Mesothelial cell of epicardium (in vitro differentiated cells): ENCODE measurements at regions not wholly inside any gene's neighbourhood (a gene's known extent, or its start where the extent isn't known, plus 50 kb on each side); places are given as distances from the start of the nearest gene placed in this dataset.

Experiments used
- DNase-seq, 2 experiments: peaks; one replicate each; pipeline ENCODE4 v3.0.0; 2021; ENCODE audit warnings: low spot score in 2 of 2; ENCODE audit not compliant: unreplicated experiment in 2 of 2
- H3K27ac Mint-ChIP-seq: 2 replicates; pipeline ENCODE4 v1.8.0; 2021; ENCODE audit warnings: mixed read lengths
- H3K27me3 Mint-ChIP-seq: 2 replicates; pipeline ENCODE4 v1.8.0; 2021; ENCODE audit warnings: low read depth, mixed read lengths
- H3K36me3 Mint-ChIP-seq: 2 replicates; pipeline ENCODE4 v1.8.0; 2021; ENCODE audit warnings: mixed read lengths
- H3K4me1 Mint-ChIP-seq: 2 replicates; pipeline ENCODE4 v1.8.0; 2021; ENCODE audit warnings: mixed read lengths
- H3K4me3 Mint-ChIP-seq: 2 replicates; pipeline ENCODE4 v1.8.0; 2021; ENCODE audit warnings: mild to moderate bottlenecking, moderate library complexity, mixed read lengths
- H3K9me3 Mint-ChIP-seq: 2 replicates; pipeline ENCODE4 v1.8.0; 2021; ENCODE audit warnings: mixed read lengths
- CTCF ChIP-seq: fragments of 200-600 bp; sonication (generic); IDR thresholded peaks from one replicate; pipeline ENCODE4 v1.5.0; 2021; ENCODE audit warnings: antibody characterized with exemption; ENCODE audit not compliant: unreplicated experiment

GRCh38 chr9:31671011-31671410, 713.4 kb upstream of the ACO1 start:
- H3K9me3 Mint-ChIP-seq: no peaks in the 10 kb centered on the region
- TF ChIP-seq CTCF: no peak
- H3K4me1 Mint-ChIP-seq: no peaks in the 10 kb centered on the region
- no peak for DNase-seq
- no peak overlapping the region for H3K4me3 Mint-ChIP-seq
- no peak overlapping the region for H3K27ac Mint-ChIP-seq
- H3K27me3 Mint-ChIP-seq: no peaks in the 10 kb centered on the region
- H3K36me3 Mint-ChIP-seq: no peaks in the 10 kb centered on the region

GRCh38 chr9:31674264-31674663, 710.2 kb upstream of the ACO1 start:
- no peaks in the 10 kb centered on the region for H3K9me3 Mint-ChIP-seq
- no peak for TF ChIP-seq CTCF
- no peaks in the 10 kb centered on the region for H3K36me3 Mint-ChIP-seq
- no peak for DNase-seq
- no peak overlapping the region for H3K4me3 Mint-ChIP-seq
- no peaks in the 10 kb centered on the region for H3K27me3 Mint-ChIP-seq
- no peak overlapping the region for H3K27ac Mint-ChIP-seq
- H3K4me1 Mint-ChIP-seq: no peaks in the 10 kb centered on the region

- Mint-ChIP-seq H3K27me3 (no peaks in the 10 kb centered on the region), H3K4me3 (no peak overlapping the region), H3K36me3 (no peaks in the 10 kb centered on the region), H3K9me3 (no peaks in the 10 kb centered on the region), H3K4me1 (peaks cover 3% of the 10 kb centered on the region), H3K27ac (no peak overlapping the region)
- TF ChIP-seq CTCF: no peak
- no peak for DNase-seq
Observed at GRCh38 chr9:31677415-31677814, 707.0 kb upstream of the ACO1 start.

- Mint-ChIP-seq H3K4me3 (no peak overlapping the region), H3K4me1 (peaks cover 3% of the 10 kb centered on the region), H3K9me3 (no peaks in the 10 kb centered on the region), H3K27me3 (no peaks in the 10 kb centered on the region), H3K36me3 (no peaks in the 10 kb centered on the region), H3K27ac (no peak overlapping the region)
- no peak for DNase-seq
- no peak for TF ChIP-seq CTCF
Observed at GRCh38 chr9:31677877-31678276, 706.6 kb upstream of the ACO1 start.

- Mint-ChIP-seq H3K36me3 (no peaks in the 10 kb centered on the region), H3K27ac (no peak overlapping the region), H3K27me3 (no peaks in the 10 kb centered on the region), H3K9me3 (peaks cover 4% of the 10 kb centered on the region), H3K4me3 (no peak overlapping the region), H3K4me1 (peaks cover 6% of the 10 kb centered on the region)
- TF ChIP-seq CTCF: no peak
- DNase-seq: no peak
Observed at GRCh38 chr9:31683116-31683515, 701.3 kb upstream of the ACO1 start.

- no peak for TF ChIP-seq CTCF
- DNase-seq: no peak
- no peaks in the 10 kb centered on the region for H3K36me3 Mint-ChIP-seq
- H3K4me3 Mint-ChIP-seq: no peak overlapping the region
- no peak overlapping the region for H3K27ac Mint-ChIP-seq
- no peaks in the 10 kb centered on the region for H3K27me3 Mint-ChIP-seq
- no peaks in the 10 kb centered on the region for H3K4me1 Mint-ChIP-seq
- no peaks in the 10 kb centered on the region for H3K9me3 Mint-ChIP-seq
Observed at GRCh38 chr9:31697956-31698355, 686.5 kb upstream of the ACO1 start.
